ENCODE measurements at regions not wholly inside any gene's neighbourhood (a gene's known extent, or its start where the extent isn't known, plus 50 kb on each side); places are given as distances from the start of the nearest gene placed in this dataset.

DNA sequence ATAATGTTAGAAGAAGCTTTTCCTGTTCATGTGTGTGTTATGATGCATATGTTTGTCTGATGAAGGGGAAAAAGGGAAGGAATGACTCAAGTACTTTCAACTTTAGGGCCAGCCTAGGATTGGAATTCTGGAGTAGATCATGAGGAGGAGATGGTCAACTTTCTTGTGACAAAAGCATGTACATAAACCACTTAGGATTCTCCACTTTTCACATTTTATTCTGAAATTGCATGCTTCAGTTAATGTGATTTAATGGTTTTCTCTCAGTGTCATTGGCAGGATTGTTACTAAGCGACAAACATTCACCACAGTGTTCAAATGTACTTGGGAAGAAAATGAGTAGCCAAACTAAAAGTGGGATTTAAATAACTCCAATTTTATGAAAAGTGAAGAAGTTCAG, 80.1 kb downstream of the UTRN start:
- TF ChIP-seq CTCF (IDR thresholded peaks at IDR 0.05): no peak
- no peak for TF ChIP-seq ZFX (IDR thresholded peaks at IDR 0.05; ENCODE audit: borderline replicate concordance)

All from 22Rv1 (cell line).